GM13976 (cell line): ENCODE measurements at regions not wholly inside any gene's neighbourhood (a gene's known extent, or its start where the extent isn't known, plus 50 kb on each side); places are given as distances from the start of the nearest gene placed in this dataset.

Experiments used
- DNase-seq: peaks from one replicate; pipeline ENCODE4 v3.0.0; 2012; ENCODE audit warnings: low spot score
- in situ Hi-C: fragments of 300-500 bp; cut with MboI; formaldehyde crosslinking; loops from one replicate; pipeline ENCODE4 v1.12.0; 2022; ENCODE audit warnings: low sequenced_read_pairs, mixed read lengths, inconsistent platforms; ENCODE audit not compliant: unreplicated experiment
- TF ChIP-seq, protein P1 (sequence below): IDR thresholded peaks from 2 replicates; pipeline ENCODE4 v1.5.1; 2012; ENCODE audit warnings: borderline replicate concordance, mild to moderate bottlenecking; ENCODE audit not compliant: insufficient read depth; ENCODE audit errors: extremely low read depth, missing control alignments, control extremely low read depth

DNA sequence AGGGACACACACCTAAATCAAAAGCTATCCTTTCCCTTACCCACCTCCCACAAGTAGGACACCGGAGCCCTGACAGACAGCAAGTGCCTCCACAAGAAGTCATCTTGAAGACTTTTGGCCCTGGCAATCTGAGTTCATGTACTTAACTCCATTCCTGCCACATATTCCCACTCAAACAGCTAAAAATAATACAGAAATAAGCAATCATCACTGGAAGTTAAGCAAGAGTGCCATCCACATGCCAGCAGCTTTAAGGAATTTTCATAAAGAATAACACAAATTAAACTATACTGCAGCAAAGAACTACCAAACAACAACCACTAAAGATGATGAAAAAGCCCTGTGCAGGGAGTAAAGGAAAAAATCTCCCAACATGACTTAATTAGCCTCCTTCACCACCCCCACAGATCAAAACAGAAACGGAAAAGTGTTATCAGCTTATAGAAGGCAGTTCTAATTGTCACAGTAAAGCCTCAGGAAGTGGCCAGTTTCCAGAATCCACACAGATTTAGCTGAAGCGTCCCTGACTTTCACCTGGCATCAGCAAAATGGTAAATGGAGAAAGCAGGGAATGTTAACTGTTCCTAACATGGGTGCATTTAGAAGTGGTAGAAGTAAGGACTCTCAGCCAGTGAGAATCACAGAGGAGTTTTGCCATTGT, 343.9 kb downstream of the TBC1D4 start:
- no peak for DNase-seq
- in situ Hi-C loops: no loop called here
- TF ChIP-seq, protein P1, sequence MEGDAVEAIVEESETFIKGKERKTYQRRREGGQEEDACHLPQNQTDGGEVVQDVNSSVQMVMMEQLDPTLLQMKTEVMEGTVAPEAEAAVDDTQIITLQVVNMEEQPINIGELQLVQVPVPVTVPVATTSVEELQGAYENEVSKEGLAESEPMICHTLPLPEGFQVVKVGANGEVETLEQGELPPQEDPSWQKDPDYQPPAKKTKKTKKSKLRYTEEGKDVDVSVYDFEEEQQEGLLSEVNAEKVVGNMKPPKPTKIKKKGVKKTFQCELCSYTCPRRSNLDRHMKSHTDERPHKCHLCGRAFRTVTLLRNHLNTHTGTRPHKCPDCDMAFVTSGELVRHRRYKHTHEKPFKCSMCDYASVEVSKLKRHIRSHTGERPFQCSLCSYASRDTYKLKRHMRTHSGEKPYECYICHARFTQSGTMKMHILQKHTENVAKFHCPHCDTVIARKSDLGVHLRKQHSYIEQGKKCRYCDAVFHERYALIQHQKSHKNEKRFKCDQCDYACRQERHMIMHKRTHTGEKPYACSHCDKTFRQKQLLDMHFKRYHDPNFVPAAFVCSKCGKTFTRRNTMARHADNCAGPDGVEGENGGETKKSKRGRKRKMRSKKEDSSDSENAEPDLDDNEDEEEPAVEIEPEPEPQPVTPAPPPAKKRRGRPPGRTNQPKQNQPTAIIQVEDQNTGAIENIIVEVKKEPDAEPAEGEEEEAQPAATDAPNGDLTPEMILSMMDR: no peak

DNA sequence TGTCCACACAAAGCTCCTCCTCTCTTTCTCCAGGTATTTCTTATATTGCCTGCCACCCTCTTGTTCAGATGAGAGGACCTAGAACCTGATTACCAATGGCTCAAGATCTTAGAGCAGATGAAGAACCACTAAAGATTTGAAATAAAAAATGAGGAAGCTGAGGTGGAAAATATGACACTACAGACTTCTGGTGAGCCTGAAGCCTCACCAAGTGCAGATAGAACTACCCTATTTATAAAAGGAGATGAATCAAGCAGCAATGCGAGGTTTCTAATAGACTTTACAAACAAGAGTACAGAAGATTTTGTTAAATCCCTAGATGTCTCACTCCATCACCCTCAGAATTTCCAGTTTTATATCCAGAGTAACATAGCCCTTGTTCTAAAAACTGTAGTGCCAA, 345.8 kb downstream of the TBC1D4 start:
- no peak for DNase-seq
- in situ Hi-C loops: no loop called here
- TF ChIP-seq, protein P1: no peak

DNA sequence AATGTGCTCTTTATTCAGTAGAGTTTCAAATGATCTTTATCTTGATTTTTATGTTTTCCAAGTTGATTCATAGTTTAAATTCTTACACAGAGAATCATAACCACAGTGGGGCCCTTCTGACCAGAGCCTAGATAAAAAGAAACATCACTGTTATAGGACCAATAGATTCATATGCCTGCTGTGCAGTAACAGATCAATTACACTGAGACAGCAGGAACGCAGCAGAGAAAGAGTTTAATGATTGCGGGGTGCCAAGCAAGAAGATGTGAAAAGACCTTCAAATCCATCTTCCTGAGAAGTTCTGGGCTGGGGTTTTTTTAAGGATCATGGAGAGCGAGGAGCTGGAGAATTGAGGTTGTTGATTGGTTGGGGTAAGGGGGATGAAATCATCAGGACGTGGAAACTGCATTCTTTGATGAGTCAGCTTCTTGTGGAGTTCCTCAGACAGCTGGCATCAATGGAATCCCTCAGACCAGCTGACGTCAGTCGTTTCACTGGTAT, 346.6 kb downstream of the TBC1D4 start:
- in situ Hi-C loops: no loop called here
- TF ChIP-seq, protein P1: no peak
- no peak for DNase-seq

DNA sequence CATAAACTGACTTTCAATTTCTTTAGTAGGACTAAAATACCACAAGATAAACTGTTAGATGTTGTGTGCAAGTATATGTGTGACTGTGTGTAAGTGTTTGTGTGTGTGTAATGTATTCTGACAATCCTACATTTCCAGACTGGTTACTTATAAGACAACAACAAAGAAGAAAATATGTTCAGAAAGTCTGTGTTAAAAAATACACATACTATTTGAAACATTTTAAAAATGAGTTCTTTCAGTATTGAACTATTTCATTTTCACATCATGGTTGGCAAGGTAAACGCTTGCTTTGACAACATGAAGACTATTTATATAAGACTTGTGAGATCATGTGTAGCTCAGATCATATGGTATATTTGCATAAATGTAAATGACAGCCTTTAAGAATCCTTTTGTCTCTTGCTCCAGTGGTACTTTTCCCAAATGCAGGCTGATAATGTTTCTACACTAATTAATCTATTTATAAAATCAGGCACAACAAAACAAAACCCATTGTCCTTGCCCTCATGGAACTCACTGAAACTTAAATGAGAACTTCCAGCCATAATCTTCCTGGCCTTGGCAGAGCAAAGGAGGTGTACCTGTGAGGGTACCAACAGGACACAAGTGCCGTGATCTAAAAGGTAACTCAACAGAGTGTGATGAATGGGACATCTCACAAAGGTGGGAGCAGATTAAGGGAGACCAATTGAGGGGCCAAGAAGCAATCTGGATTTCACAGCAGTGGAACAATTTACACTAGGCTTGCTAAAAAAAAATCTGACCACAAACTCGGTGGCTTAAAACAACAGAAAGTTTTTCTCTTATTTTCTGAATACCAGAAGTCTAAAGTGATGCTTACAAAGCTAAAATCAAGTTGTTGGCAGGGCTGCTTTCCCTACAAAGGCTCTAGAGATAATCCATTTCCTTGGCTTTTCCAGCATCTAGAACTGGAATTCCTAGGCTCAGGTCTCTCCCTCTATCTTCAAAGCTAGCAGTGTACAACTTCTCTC, 349.0 kb downstream of the TBC1D4 start:
- TF ChIP-seq, protein P1: no peak
- in situ Hi-C loops: no loop called here
- no peak for DNase-seq

DNA sequence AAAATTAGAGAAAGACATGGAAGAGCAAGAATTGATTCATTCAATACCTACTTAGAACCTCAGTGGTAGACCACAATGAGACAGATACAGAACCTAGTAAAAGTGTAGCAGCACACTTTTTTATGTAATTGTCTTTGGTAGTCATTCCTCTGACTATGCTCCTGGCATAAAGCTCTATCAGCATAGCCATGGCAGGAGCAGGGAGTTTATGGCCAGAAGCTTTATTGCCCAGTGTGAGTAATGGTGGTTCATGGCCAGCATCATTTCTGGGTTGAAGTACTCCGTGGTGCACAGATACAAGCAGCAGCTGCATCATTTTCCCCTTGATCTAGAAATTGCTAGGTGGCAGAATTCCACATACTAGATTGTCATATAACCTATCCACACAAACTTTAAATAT, 352.6 kb downstream of the TBC1D4 start:
- in situ Hi-C loops: no loop called here
- TF ChIP-seq, protein P1: no peak

DNA sequence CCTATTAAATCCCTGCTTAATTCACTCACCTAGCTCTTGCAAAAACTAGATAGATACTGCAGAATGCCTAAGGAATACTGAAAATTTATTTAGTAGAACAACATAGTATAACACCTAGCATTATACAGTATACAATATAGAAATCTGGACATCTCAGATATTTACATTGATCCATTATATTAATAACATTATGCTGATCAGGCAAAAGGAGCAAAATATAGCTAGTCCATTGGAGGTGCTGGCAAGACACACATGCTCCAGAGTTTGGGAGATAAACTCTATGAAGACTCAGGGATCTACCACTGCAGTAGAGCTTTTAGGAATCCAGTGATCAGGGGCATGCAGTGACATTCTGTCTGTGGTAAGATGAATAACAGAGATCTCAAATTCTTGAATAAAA, 357.6 kb downstream of the TBC1D4 start:
- in situ Hi-C loops: no loop called here
- TF ChIP-seq, protein P1: no peak
- DNase-seq: no peak

More for the DNA sequence above, 352.6 kb downstream of the TBC1D4 start:
- no peak for DNase-seq
